DOHH2 (cell line): ENCODE measurements at regions not wholly inside any gene's neighbourhood (a gene's known extent, or its start where the extent isn't known, plus 50 kb on each side); places are given as distances from the start of the nearest gene placed in this dataset.

ENCODE experiments used
- H3F3A ChIP-seq: fragments of 200-600 bp; sonication (generic), shearing (Covaris generic); 2 replicates; pipeline ENCODE4 v1.6.0; 2016; ENCODE audit warnings: antibody characterized with exemption, mild to moderate bottlenecking; ENCODE audit not compliant: control insufficient read depth, insufficient read depth
- H3K27ac ChIP-seq: fragments of 200-600 bp; sonication (generic); 2 replicates; pipeline ENCODE4 v1.5.1; 2014; ENCODE audit warnings: low read depth, mild to moderate bottlenecking, low read length, moderate library complexity
- H3K27me3 ChIP-seq: fragments of 200-600 bp; sonication (generic); 2 replicates; pipeline ENCODE4 v1.6.1; 2014; ENCODE audit warnings: mild to moderate bottlenecking, low read length, mixed read lengths; ENCODE audit not compliant: control insufficient read depth
- H3K36me3 ChIP-seq: fragments of 200-600 bp; sonication (generic); 2 replicates; pipeline ENCODE4 v1.6.1; 2014; ENCODE audit warnings: mild to moderate bottlenecking, low read length, moderate library complexity, mixed read lengths; ENCODE audit not compliant: control insufficient read depth
- H3K4me1 ChIP-seq: fragments of 200-600 bp; sonication (generic); 2 replicates; pipeline ENCODE4 v1.6.1; 2014; ENCODE audit warnings: mild to moderate bottlenecking, low read length, mixed read lengths; ENCODE audit not compliant: control insufficient read depth
- H3K4me2 ChIP-seq: fragments of 200-600 bp; sonication (generic); 2 replicates; pipeline ENCODE4 v1.6.0; 2014; ENCODE audit warnings: mild to moderate bottlenecking, low read length, moderate library complexity
- H3K4me3 ChIP-seq: fragments of 200-600 bp; sonication (generic); 2 replicates; pipeline ENCODE4 v1.5.1; 2014; ENCODE audit warnings: mild to moderate bottlenecking, low read length, mixed read lengths
- H3K79me2 ChIP-seq: fragments of 200-600 bp; sonication (generic); 2 replicates; pipeline ENCODE4 v1.6.1; 2014; ENCODE audit warnings: mild to moderate bottlenecking, low read length, mixed read lengths; ENCODE audit not compliant: control insufficient read depth
- H3K9me2 ChIP-seq: fragments of 200-600 bp; sonication (generic); replicated peaks from 2 replicates; pipeline ENCODE4 v1.6.1; 2014; ENCODE audit warnings: mild to moderate bottlenecking, low read length, mixed read lengths; ENCODE audit not compliant: control insufficient read depth
- H3K9me3 ChIP-seq: fragments of 200-600 bp; sonication (generic); 2 replicates; pipeline ENCODE4 v1.6.1; 2014; ENCODE audit warnings: antibody characterized with exemption, low read length, mixed read lengths; ENCODE audit not compliant: control insufficient read depth, insufficient read depth
- H4K20me1 ChIP-seq: fragments of 200-600 bp; sonication (generic); 2 replicates; pipeline ENCODE4 v1.6.0; 2014; ENCODE audit warnings: low read depth, mild to moderate bottlenecking, antibody characterized with exemption, low read length, moderate library complexity; ENCODE audit not compliant: control insufficient read depth, insufficient read depth
- EZH2phosphoT487 ChIP-seq: fragments of 200-600 bp; sonication (generic); IDR thresholded peaks from 2 replicates; pipeline ENCODE4 v1.6.1; 2017; ENCODE audit warnings: borderline replicate concordance, mild to moderate bottlenecking, antibody characterized with exemption, low read length, moderate library complexity, mixed read lengths
- TF ChIP-seq, protein P1 (sequence below): fragments of 200-600 bp; sonication (generic); IDR thresholded peaks from one replicate; pipeline ENCODE4 v1.5.1; 2014; ENCODE audit warnings: antibody characterized with exemption, mild to moderate bottlenecking, low read depth, low read length; ENCODE audit not compliant: poor library complexity, severe bottlenecking

DNA sequence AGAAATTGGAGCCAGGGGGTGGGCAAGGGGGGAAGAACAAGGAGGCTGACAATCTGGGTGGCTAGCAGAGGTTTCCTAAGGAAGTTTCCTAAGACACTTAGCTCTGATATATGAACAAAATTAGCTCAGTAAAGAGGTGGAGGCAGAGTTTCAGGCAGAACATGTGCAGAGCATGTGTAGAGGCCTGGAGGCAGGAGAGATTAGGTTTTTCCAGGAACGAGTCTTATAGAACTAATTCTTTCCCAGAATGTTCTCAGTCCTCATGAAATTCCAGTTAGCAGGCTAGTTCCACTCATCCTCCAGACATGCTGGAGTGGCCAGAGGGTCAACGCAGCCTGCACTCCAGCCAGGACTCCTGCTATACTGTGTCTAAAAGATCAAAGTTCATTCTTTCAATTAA, 184.7 kb downstream of the LACC1 start:
- Histone ChIP-seq H3F3A (no peaks in the 10 kb centered on the region), H3K27ac (no peak overlapping the region), H3K79me2 (no peaks in the 10 kb centered on the region), H3K36me3 (no peaks in the 10 kb centered on the region), H3K9me2 (no peaks in the 10 kb centered on the region), H3K4me1 (peaks cover 10% of the 10 kb centered on the region), H3K9me3 (no peaks in the 10 kb centered on the region), H3K4me2 (no peak overlapping the region), H4K20me1 (no peaks in the 10 kb centered on the region), H3K4me3 (no peak overlapping the region), H3K27me3 (no peaks in the 10 kb centered on the region)
- TF ChIP-seq, protein P1, sequence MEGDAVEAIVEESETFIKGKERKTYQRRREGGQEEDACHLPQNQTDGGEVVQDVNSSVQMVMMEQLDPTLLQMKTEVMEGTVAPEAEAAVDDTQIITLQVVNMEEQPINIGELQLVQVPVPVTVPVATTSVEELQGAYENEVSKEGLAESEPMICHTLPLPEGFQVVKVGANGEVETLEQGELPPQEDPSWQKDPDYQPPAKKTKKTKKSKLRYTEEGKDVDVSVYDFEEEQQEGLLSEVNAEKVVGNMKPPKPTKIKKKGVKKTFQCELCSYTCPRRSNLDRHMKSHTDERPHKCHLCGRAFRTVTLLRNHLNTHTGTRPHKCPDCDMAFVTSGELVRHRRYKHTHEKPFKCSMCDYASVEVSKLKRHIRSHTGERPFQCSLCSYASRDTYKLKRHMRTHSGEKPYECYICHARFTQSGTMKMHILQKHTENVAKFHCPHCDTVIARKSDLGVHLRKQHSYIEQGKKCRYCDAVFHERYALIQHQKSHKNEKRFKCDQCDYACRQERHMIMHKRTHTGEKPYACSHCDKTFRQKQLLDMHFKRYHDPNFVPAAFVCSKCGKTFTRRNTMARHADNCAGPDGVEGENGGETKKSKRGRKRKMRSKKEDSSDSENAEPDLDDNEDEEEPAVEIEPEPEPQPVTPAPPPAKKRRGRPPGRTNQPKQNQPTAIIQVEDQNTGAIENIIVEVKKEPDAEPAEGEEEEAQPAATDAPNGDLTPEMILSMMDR: no peak
- TF ChIP-seq EZH2phosphoT487: no peak

- no peak overlapping the region for H3K27ac ChIP-seq
- TF ChIP-seq, protein P1: no peak
- no peak for TF ChIP-seq EZH2phosphoT487
- no peak overlapping the region for H3K4me2 ChIP-seq
- no peaks in the 10 kb centered on the region for H3K9me2 ChIP-seq
- no peak overlapping the region for H3K4me3 ChIP-seq
- H3K36me3 ChIP-seq: no peaks in the 10 kb centered on the region
- H3F3A ChIP-seq: no peaks in the 10 kb centered on the region
- H3K4me1 ChIP-seq: peaks cover 10% of the 10 kb centered on the region
- no peaks in the 10 kb centered on the region for H3K27me3 ChIP-seq
- H4K20me1 ChIP-seq: no peaks in the 10 kb centered on the region
- peaks cover 1% of the 10 kb centered on the region; the same call in 1 of the 2 replicates for H3K9me3 ChIP-seq
- no peaks in the 10 kb centered on the region for H3K79me2 ChIP-seq
Measured at GRCh38 chr13:44068169-44068568, 188.5 kb downstream of the LACC1 start.

DNA sequence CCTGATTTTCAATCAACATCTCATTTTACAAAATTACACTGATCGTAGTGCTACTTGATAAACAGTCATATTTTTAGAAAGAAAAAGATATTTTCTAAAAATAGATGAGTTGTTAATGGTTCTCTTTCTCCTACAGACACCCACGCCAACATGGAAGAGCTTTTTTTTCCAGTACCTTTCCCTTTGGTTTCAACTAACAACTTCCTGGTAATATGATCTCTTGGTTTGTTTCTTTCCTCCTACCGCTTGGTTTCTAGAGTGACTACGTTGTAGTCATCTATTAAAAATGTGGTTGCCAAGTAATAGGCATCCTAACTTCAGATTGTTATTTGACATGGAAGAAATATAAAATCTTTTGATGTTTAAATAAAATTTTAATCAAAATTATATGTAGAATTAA, 189.0 kb downstream of the LACC1 start:
- peaks cover 3% of the 10 kb centered on the region; the same call in 1 of the 2 replicates for H3K9me3 ChIP-seq
- H3K4me2 ChIP-seq: no peak overlapping the region
- no peak overlapping the region for H3K4me3 ChIP-seq
- H3K36me3 ChIP-seq: no peaks in the 10 kb centered on the region
- no peaks in the 10 kb centered on the region for H3K79me2 ChIP-seq
- no peak overlapping the region for H3K27ac ChIP-seq
- H3K9me2 ChIP-seq: no peaks in the 10 kb centered on the region
- no peaks in the 10 kb centered on the region for H3K27me3 ChIP-seq
- TF ChIP-seq, protein P1: no peak
- TF ChIP-seq EZH2phosphoT487: no peak
- H3K4me1 ChIP-seq: peaks cover 10% of the 10 kb centered on the region
- H3F3A ChIP-seq: no peaks in the 10 kb centered on the region
- no peaks in the 10 kb centered on the region for H4K20me1 ChIP-seq
